NCI-H146 (cell line): ENCODE measurements at regions not wholly inside any gene's neighbourhood (a gene's known extent, or its start where the extent isn't known, plus 50 kb on each side); places are given as distances from the start of the nearest gene placed in this dataset.
A peak's percentile ranks its signal among the peaks of the same experiment; 100 is the strongest.

Source experiments
- DNase-seq: peaks from one replicate; lab custom pipeline; 2025; lab: John Stamatoyannopoulos, UW

DNA sequence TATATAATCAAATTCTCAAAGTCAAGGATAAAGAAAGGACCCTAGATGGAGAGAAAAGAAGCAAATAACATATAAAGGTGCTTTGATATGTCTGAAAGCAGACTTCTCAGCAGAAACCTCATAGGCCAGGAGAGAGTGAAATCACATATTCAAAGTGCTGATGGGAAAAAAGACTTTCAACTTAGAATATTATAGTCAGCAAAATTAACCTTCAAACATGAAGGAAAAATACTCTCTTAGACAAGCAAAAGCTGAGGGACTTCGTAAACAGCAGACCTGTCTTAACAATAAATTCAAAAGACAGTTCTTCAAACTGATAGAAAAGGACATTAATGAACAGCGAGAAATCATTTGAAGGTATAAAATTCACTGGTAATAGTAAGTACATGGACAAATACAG lies 107.2 kb upstream of the KCNH7 start:
- no peak for DNase-seq

DNA sequence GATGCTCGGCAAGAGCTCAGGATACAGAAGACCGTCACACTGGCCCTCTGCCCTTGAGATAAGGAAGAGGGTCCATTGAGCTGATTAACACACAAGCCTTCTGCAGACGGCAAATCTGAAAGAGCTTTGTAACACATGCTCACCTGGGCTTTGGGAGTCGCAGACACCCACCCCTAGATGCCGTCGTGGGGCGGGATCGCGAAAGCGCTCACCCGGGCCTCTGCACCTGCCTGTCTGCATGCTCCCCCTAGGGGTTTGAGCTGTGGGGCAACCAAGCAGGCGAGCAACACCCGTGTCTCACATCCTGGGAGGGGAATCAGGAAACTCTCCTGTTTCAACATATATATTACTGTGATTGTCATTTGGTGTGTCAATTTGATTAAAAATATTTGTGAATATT lies 99.8 kb upstream of the KCNH7 start:
- DNase-seq = peak; percentile 32

DNA sequence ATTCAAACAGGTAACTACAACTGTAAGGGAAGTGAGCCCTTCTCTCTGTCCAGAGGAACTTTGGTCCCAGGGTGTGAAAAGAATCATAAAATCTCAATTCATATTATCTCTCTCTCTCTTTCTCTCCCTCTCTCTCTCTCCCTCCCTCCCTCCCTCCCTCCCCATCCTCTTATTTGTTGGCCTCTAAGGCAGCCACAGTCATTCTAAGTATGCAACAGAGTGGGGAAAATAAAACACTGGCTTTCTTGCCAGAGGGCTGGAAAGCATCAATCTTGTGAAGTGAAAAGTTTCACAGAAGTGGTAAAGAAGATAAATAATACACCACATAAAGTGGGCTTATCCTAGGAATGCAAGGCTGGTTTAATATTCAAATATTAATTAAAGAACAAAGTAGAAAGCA lies 95.6 kb upstream of the KCNH7 start:
- DNase-seq = no peak

DNA sequence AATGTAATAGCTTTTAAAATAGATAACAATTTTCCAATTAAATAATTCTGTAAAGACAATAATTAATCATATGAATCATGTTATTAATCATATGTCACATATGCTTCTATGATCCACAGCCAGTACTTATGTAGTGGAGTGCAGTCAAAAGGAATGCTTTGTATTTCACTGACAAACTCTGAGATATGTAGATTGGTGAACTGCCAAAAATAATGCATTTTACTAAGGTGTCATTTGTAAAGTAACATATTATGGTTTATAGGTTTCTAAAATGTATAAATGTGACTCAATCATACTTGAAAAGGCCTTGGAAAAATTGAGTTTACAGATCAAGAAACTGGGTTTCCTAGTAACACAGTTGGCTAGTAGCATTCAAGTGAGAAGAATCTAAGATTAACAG lies 93.8 kb upstream of the KCNH7 start:
- no peak for DNase-seq

GRCh38 chr2:162929571-162929970 lies 91.0 kb upstream of the KCNH7 start:
- no peak for DNase-seq

- no peak for DNase-seq
These were observed 89.8 kb upstream of the KCNH7 start for GRCh38 chr2:162928356-162928755.

DNA sequence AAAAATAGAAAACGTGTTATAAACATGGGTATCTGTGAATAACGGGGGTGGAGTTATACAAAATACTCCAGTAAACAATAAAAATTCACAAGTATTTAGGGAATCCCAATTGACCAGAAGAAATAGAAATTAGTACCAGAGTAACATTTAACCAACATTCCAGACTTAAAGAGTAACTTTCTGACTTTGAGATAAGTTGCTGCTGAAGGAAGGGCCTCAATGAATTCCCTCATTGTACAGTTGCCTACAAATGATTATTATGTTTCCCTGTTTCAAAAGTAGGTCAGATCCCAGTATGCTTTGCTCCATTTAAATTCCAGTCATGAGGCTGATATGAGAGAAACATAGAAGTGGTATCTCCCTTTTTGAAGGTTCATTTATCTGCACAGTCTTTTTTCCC lies 88.3 kb upstream of the KCNH7 start:
- no peak for DNase-seq

DNA sequence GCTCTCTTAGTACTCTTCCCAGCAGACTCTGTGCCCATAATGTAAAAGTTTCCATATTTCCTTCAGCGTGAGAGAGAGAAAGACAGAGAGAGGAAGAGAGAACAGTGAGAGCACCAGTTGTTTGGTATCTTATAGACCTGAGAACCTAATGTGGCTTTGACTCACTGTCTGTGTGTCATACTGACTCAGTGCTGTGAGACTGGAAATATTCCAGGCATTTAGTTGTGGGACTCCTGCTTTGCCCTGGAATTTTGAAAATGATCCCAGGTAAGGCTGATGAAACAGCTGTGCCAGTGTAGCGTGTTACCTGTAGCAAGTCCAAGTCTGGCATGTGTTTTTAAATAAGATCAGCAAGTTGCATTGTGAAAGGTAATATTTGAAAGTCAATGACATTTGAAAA lies 87.9 kb upstream of the KCNH7 start:
- no peak for DNase-seq

- DNase-seq = no peak
These were observed 87.0 kb upstream of the KCNH7 start for GRCh38 chr2:162925595-162925994.

GRCh38 chr2:162919111-162919510 lies 80.5 kb upstream of the KCNH7 start:
- no peak for DNase-seq

GRCh38 chr2:162917626-162918025 lies 79.1 kb upstream of the KCNH7 start:
- no peak for DNase-seq

DNA sequence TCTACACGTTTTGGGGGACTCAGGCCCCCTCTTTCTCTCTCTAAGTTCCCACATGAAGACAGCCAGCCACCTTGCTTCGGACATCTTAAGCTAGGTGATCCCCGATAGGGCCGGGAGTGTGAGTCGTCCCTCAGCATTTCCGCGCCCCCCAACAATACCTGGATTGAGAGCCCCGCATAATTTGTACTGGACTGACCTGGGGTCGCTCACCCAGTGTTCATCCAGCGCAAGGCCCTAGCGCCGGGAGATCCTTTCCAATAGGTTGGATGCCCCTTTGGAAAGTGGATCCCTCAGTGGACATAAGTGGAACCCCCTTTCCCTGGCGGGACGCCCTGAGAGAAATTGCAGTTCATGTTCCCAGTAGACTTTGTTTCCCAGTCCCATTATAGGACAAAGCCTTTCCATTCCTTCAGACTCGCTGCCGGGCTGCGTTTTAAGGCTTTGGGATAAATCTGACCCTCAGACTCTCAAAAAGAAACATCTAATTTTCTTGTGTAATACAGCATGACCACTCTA lies 77.8 kb upstream of the KCNH7 start:
- no peak for DNase-seq

DNA sequence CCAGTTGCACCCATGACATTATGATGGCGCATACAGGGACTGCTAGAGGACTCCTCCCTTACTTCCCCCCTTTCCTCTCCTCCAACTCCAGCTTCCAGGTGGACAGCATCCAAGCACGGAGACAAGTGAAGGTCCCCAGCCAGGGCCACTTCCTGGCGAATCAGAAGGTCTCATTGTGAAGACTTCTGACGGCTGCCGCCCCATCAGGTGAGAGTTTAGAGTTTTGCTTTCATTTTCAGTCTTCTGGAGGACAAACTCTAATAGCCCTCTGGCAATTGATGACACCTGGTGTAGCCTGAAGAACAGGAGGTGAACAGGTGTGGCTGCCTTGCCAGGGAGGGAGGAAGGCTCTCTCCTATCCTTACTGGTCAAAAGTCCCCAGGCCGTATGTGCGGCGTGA lies 77.3 kb upstream of the KCNH7 start:
- peak; percentile 5 for DNase-seq

- DNase-seq = no peak
These were observed 75.6 kb upstream of the KCNH7 start for GRCh38 chr2:162914161-162914560.

DNA sequence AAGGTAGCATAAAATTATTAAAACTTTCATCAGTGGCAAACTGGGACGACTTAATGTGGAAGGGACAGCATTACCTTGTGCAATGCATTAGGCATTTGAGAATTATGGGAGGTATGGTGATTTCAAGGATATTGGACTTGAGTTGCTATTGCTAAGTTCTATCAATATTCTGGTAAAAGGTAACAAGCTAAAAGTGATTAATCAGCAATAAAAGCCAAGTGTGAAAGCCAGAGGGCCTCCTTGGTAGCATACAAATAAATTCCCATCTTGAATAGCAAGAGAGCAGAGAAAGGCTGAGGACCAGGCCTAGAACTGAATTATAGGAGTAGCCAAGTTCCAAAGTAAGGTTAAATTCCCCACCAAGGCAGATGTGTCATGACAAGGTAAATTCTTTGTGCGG lies 74.2 kb upstream of the KCNH7 start:
- no peak for DNase-seq

- DNase-seq = no peak
These were observed 70.0 kb upstream of the KCNH7 start for GRCh38 chr2:162908567-162908966.

DNA sequence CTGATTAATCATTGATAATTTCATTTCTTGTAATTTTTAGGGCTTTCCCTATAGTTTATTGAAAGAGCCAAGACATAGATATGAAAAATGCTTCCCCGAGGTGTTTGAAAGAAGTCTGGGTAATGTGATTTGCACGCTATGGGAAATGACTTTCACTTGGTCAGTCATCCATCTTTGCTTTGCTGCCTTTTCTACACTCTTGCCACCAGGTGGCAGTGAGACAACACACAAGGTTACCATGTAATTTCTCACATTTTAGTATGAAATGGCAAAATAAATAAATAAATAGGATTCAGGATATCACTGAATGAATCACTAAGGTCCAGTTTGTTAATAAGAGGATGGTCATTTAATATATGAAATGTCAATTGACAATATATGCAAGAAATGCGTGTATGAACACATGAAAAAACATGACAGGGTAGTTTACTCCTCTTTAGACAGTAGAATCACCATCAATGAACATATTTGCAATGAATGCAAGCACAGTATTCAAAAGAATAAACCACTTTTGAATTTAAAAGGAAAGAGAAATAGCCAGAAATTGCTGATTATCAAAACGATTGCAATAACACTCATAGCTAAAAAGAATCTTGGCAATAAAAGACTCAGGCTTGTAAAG lies 52.2 kb upstream of the KCNH7 start:
- DNase-seq = peak; percentile 58

DNA sequence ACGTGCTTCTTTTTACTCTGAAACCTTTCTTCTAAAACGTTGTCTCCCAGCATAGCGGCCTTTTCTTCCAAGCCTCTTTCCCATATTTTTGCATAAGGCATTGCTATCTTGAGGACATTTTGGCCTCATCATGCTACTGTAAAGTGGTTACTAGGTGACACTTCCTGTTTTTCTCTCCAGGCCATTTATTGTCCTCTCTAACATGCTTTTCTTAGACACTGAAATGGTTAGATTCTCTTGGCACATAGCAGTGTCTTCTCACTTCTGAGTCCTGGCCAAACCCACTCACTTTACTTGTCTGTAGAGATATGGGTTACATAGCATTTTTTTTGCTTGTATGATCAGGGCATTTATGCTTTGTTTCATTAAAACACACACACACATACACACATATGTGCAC lies 50.1 kb upstream of the KCNH7 start:
- DNase-seq = peak; percentile 2
